ENCODE measurements at regions not wholly inside any gene's neighbourhood (a gene's known extent, or its start where the extent isn't known, plus 50 kb on each side); places are given as distances from the start of the nearest gene placed in this dataset.

- TF ChIP-seq GTF2F1 (IDR thresholded peaks at IDR 0.05; ENCODE audit: borderline replicate concordance, low read depth, low read length): no peak
- TF ChIP-seq SIN3A (conservative IDR thresholded peaks at IDR 0.05 in 1 of 2, IDR thresholded peaks at IDR 0.05 in 1 of 2; ENCODE audit: low read depth in 1 of 2, low read length in 2 of 2): no peak
- no peak for TF ChIP-seq CHD7 (IDR thresholded peaks at IDR 0.05; ENCODE audit: insufficient replicate concordance, low read length)
- TF ChIP-seq CTCF (IDR thresholded peaks at IDR 0.05; ENCODE audit: control extremely low read depth in 1 of 3, insufficient read depth in 1 of 3, low read depth in 1 of 3, low read length in 3 of 3): no peak
- TF ChIP-seq CHD2 (IDR thresholded peaks at IDR 0.05; ENCODE audit: low read length): no peak
- no peak for TF ChIP-seq SP2 (IDR thresholded peaks at IDR 0.05; ENCODE audit: low read length)
- TF ChIP-seq FOSL1 (IDR thresholded peaks at IDR 0.05; ENCODE audit: insufficient read depth, low read depth, low read length): no peak
- TF ChIP-seq POU5F1 (IDR thresholded peaks at IDR 0.05; ENCODE audit: low read depth, low read length): no peak
Measured at GRCh38 chr13:68323124-68323523, 1093.0 kb upstream of the PCDH9 start (continued).

Data from H1 (cell line).